Activated CD8-positive, alpha-beta memory T cell treated with anti-CD3 and anti-CD28 coated beads, Interleukin-2, amount 50 U/mL, for 48 hours (primary cell): ENCODE measurements at regions not wholly inside any gene's neighbourhood (a gene's known extent, or its start where the extent isn't known, plus 50 kb on each side); places are given as distances from the start of the nearest gene placed in this dataset.
"Not testable (repeated sequence)": the region's sequence is repeated elsewhere in the genome, so short reads cannot be mapped to it uniquely, and the experiment has no call there.

Experiments used
- DNase-seq: peaks from one replicate; pipeline ENCODE4 v3.0.0-alpha.2; 2020

GRCh38 chr6:158881276-158881675, 62.1 kb upstream of the EZR start:
- DNase-seq, result not testable (repeated sequence)

GRCh38 chr6:158879180-158879579, 60.0 kb upstream of the EZR start:
- DNase-seq, result peak; percentile 81

- no peak for DNase-seq
Measured at GRCh38 chr6:158877716-158878115, 58.5 kb upstream of the EZR start.

GRCh38 chr6:158876886-158877285, 57.7 kb upstream of the EZR start:
- DNase-seq, result no peak

GRCh38 chr6:158870649-158870957, 51.4 kb upstream of the EZR start:
- no peak for DNase-seq

- DNase-seq, result no peak
Measured at GRCh38 chr6:158869826-158870648, 50.9 kb upstream of the EZR start.

- DNase-seq, result peak; percentile 98
Measured at GRCh38 chr6:158868890-158869825, 50.0 kb upstream of the EZR start.
